ENCODE measurements at regions not wholly inside any gene's neighbourhood (a gene's known extent, or its start where the extent isn't known, plus 50 kb on each side); places are given as distances from the start of the nearest gene placed in this dataset.
"Not testable (repeated sequence)": the region's sequence is repeated elsewhere in the genome, so short reads cannot be mapped to it uniquely, and the experiment has no call there.

GRCh38 chr1:145500251-145500650 lies 74.8 kb upstream of the NBPF20 start:
- TF ChIP-seq CTBP1 (IDR thresholded peaks at IDR 0.05; ENCODE audit: borderline replicate concordance); BHLHE40 (IDR thresholded peaks at IDR 0.05; ENCODE audit: borderline replicate concordance); FOXA1 (IDR thresholded peaks at IDR 0.05); HDGF (IDR thresholded peaks at IDR 0.05; ENCODE audit: borderline replicate concordance); FOXM1 (IDR thresholded peaks at IDR 0.05; ENCODE audit: borderline replicate concordance): not testable (repeated sequence)

Data from HEK293T (cell line).